ENCODE measurements at regions not wholly inside any gene's neighbourhood (a gene's known extent, or its start where the extent isn't known, plus 50 kb on each side); places are given as distances from the start of the nearest gene placed in this dataset.

- TF ChIP-seq POLR2A (IDR thresholded peaks at IDR 0.05; ENCODE audit: low read depth, low read length) (no peak), POLR2AphosphoS5 (IDR thresholded peaks at IDR 0.05; ENCODE audit: low read depth, low read length) (no peak)
Measured at GRCh38 chr4:27881705-27882104, 1021.1 kb downstream of the STIM2 start.
